ENCODE measurements at regions not wholly inside any gene's neighbourhood (a gene's known extent, or its start where the extent isn't known, plus 50 kb on each side); places are given as distances from the start of the nearest gene placed in this dataset.

GRCh38 chr2:118223992-118224894, 136.0 kb downstream of the INSIG2 start:
- no peak for DNase-seq

GRCh38 chr2:118223511-118223991, 135.3 kb downstream of the INSIG2 start:
- no peak for DNase-seq

DNA sequence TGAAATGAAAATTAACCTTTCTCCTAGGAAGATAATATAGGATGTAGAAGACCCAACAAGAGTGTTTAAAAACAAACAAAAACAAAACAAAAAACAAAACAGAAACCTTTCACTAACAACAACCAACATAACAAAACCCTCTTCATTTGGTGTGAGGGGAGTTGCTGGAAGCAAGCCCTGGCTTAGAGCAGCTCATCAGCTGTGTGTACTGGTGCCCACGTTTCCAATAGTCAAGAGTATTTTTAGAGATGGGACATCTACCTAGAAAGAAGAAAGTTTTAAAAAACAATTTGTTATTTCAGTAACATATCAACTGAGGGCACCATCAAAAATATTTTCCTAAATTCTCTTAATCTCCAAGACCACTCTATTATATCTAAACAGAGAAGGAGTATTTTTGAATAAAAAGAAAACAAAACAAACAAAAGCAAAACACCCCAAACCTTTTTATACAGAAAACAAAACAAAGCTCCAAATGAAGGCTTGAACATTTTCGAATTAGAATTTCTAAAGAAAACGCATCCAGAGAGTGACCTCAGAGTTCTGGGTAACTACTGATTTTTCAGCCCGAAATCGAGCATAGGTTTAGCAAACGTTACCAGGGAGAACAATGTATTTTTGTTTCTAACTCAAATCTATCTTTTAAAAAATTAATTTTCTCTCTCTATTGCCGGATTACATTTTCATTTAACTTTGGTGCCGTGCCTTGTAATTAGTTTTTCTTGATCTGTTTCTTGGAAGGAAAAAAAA, 134.6 kb downstream of the INSIG2 start:
- DNase-seq: no peak

DNA sequence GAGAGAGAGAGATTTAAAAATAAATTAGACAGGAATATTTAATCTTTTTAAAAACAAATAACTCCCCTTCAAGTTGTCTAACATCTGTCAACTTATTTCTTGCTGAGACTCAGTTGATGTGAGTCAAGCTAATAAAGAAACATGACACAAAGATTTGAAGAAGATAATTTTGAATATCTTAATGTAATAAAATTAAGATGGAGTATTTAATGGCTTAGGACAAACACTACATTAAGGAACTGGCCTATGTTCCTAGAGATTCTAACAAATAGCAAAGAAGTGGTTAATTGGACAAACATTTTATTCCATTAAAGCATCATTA, 134.0 kb downstream of the INSIG2 start:
- no peak for DNase-seq

GRCh38 chr2:118221536-118222272, 133.4 kb downstream of the INSIG2 start:
- peak; percentile 45 for DNase-seq

DNA sequence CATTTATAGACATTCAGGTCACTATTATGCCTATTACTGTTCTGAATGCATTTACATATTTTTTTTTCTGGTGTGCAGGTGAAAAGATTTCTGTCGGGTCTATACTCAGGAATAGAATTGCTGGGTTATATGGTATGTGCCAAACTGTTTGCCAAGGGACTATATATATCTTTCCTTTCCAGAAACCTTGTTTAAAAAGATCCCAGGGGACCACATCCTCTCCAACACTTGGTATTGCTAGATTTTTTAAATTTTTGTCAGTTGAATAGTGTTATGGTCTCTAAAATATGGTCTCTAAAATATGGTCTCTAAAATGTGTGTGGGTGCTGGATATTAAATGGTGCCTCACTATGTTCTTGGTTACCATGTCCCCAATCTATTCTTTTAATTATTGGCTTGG, 131.3 kb downstream of the INSIG2 start:
- no peak for DNase-seq

GRCh38 chr2:118216224-118216623, 128.0 kb downstream of the INSIG2 start:
- no peak for DNase-seq

GRCh38 chr2:118209727-118210126, 121.5 kb downstream of the INSIG2 start:
- no peak for DNase-seq

DNA sequence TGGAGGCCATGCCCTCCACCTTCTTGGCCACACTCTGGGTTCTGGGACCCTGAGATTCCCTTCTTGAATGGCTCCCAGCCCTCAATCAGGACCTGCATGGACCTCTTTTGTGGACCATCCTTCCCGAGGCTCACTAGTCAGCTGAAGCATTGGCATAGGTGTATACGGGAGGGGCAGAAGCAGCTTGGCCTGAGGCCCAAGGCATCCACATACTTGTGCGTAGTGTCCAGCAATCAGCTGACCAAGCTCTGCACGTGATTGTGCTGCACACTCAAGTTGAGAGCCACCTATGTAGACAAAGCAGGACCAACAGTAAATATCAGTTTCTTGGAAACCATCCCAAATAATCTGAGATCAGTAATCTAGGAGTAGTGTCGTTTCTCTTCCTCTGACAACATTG, 119.6 kb downstream of the INSIG2 start:
- DNase-seq: no peak

DNA sequence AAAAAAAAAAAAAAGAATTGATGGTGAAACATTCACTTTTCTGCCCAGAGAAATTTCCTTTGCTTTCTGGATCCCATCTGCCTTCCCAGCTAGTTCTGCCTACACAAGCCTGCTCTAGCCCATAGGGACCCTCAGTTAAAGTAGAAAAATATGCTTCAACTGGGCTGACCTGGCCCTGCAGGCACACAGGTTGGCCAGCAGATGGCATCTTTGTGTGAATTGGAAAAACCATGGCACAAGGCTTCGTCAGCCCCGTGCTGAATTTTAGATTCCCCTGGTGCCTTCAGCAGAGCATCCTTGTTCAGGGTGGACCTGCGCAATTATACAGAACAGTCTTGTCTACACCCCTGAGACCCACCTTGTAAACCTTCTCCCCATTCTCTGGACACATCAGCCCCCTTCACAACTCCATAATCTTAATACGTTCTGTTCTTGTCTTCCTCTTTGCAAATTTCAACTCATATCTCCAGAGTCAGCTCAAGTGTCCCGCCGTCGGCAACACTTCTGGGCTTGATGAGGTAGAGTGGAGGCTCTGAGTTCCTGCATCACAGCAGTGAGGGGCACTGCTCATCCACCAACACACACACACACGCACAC, 114.5 kb downstream of the INSIG2 start:
- peak; percentile 45 for DNase-seq

DNA sequence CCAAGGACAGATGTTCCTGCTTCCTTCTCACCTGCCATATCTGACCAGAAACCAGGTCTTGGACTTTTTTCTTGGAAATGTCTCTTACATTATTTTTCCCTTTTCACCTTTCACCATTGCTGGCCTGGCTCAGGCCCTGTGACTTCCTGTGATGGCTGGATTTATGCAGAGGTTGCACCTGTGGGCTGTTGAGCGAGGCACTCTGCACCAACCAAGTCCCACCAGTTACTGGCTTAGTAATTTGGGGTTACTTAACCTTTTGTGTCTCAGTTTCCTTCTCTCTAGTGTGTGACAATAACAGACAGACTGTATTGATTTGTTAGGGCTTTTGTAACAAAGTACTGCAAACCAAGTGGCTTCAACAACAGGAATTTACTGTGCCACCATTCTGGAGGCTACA, 110.0 kb downstream of the INSIG2 start:
- DNase-seq: no peak

DNA sequence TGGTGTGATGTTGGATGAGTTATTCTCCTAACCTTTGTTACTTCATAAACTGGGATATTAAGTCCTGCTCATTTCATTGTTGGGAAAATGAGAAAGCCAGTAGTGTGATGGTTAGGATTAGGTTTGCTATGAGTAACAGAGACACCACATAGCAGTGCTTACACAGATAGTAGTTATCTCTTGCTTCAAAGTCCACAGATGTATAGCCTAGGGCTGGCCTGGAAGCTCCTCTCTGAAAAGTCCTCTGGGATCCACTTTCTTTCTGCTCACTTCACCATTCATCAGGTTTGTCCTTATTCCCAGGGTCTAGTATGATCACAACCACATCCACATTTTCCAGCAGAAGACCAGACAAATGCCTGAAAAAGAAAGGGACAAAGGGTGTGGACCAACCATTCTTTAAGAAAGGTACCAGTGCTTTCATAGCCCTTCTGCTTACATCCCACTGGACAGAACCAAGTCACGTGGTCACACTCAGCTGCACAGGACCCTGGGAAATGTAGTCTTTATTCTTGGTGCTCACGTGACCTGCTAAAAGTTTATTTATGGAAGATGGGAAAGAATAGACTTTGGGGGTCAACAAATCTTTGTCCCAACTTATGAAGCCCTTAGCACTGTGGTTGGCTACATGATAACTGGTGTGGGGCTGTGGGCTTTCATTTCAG, 108.9 kb downstream of the INSIG2 start:
- DNase-seq: no peak

DNA sequence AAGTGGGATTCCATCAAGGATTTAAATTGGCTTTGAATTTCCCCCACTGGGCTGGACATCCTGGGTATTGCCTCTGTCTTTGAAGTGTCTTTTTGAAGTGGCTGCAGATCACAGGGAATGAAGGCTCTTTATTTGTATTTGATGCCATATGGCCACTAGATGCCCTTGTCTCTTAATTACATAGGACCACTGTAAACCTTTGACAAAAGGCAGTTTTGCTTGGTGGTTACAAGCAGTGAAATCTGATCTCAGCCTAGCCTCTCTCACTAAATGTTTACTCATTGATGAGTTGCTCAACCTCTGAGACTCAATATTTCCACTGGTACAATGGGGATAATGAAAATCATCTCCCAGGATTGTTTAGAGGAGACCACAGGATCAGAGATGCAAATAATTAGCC, 102.2 kb downstream of the INSIG2 start:
- DNase-seq: no peak

DNA sequence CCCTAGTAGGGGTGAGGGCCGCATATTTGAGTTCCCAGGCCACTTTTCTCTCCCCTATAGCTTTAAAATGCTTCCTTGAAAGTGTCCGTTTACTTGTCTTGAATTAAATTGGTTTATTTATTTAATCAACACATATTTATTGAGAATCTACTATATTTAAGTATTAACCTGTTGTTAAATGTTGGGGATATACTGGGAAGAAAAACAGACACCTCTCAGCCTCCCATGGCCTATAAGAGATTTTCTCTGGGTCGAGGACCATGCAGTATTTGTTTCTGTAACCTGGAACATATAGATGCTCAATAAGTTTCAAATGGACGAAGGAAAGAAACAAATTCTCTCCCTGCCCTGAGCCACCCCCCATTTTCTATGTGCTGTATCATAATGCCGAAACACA, 98.6 kb downstream of the INSIG2 start:
- DNase-seq: no peak

DNA sequence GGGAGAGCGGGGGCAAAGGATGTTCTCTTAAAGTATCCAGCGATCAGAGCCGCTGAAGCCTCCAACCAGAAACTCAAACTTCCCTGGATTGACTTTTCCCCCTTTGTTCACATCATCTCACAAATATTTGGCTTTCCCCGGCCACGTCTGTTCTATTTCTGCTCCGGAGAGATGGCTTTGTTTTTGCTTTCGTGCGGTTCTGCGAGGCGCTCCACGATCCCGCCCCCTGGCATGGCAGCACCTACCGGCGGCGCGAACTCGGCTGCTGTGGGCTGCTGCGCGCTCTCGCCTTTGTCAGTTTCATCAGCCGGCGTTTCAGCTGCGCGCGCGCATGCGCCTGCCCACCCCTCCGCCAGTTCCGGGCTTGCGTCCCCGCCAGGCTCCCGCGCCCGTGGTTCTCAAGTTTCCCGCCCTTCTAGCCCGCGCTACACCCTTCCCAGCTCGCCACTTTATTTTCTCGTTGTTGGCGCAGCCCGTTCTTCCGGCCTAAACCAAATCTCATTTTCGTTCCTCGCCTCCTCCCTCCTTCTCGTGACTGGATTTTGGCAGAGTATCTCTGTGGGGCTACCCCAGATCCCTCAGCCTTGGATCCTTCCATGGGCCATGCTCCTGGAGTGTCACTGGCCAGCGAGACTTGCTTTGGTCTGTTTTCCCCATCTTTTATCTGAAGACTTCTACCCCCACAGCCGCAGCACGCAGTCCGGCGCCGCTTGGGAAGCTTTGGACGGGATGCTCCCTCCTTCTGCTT, 98.0 kb downstream of the INSIG2 start:
- peak; percentile 86 for DNase-seq

DNA sequence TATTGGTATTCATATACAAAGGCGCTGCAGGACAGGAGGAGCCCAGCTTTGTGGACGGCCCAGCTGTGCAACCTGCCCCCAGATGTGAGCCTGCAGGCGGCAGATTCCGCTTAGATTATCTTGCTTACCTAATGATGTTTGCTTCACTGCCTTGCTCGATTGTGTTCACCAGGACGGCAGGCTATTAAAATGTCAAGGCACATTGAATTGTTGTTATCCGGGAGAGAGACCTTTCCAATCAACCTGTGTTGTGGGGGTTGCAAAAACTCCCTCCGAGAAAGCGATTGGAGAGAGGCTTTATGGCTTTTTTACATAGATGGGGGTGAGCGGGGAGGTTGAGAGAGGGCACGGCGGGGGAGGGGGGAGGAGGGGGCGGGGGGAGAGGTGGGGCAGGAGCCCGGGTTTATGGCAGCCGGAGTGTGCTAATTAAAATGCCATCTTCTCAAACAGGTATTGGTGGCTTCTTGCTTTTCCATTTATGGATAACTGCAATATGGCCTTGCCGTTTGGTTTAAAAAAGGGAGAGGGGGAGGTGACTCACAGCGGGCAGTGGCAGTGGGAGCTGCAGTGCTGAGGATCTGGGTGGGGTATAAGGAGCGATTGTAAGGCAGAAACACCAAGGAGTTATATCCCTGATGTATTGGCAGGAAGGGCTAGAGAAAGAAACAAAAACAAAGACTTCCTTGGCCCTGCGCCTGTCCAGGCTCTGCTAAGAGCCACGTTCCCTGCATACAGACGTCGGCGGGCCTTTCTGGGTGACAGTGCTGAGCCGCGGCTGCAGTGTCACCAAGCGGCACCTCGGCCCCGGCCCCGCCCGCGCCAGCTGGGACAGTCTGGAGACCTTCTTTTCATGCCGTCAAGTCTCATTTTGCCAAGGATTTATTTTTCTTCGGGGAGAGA, 97.2 kb downstream of the INSIG2 start:
- DNase-seq: peak; percentile 44

- DNase-seq: no peak
Observed at GRCh38 chr2:118183381-118183780, 95.1 kb downstream of the INSIG2 start.

GRCh38 chr2:118179445-118179844, 91.2 kb downstream of the INSIG2 start:
- no peak for DNase-seq

GRCh38 chr2:118177884-118178283, 89.6 kb downstream of the INSIG2 start:
- no peak for DNase-seq

- no peak for DNase-seq
Observed at GRCh38 chr2:118177318-118177717, 89.0 kb downstream of the INSIG2 start.

- no peak for DNase-seq
Observed at GRCh38 chr2:118176601-118177000, 88.3 kb downstream of the INSIG2 start.

Data from COR-L47 (cell line).